ENCODE measurements at regions not wholly inside any gene's neighbourhood (a gene's known extent, or its start where the extent isn't known, plus 50 kb on each side); places are given as distances from the start of the nearest gene placed in this dataset.

- no peak overlapping the region for H3K4me3 ChIP-seq (replicated peaks in 1 of 2; ENCODE audit: low read depth in 1 of 2, low read length in 2 of 2)
- H3K4me1 ChIP-seq (ENCODE audit: control insufficient read depth in 1 of 2, insufficient read depth in 2 of 2, low read length in 2 of 2): peaks cover 0 to 8% of the 10 kb centered on the region in 2 experiments; a peak in 1 of 4 replicates
- H2AFZ ChIP-seq (ENCODE audit: low read depth, low read length, poor library complexity, severe bottlenecking): no peak overlapping the region
- RAD21 ChIA-PET (ENCODE audit: low non-redundant PET in 1 of 2, low total read pairs in 2 of 2, uncharacterized antibody in 2 of 2, unreplicated experiment in 2 of 2): no interaction called here
- BruUV-seq (replicated peaks): no TSS peak
- intact Hi-C loops (cut with micrococcal nuclease): no loop called here
- no peaks in the 10 kb centered on the region for H3K27me3 ChIP-seq (ENCODE audit: insufficient read depth, low read length)
- no peaks in the 10 kb centered on the region for H3K9me2 ChIP-seq (ENCODE audit: insufficient read depth)
- DNase-seq (ENCODE audit: low read depth, low spot score): no peak
- TF ChIP-seq ZNF274 (IDR thresholded peaks at IDR 0.05; ENCODE audit: low read depth, low read length) (no peak), ZFX (IDR thresholded peaks at IDR 0.05) (no peak), RAD21 (IDR thresholded peaks at IDR 0.05; ENCODE audit: low read depth) (no peak), SIN3A (IDR thresholded peaks at IDR 0.05; ENCODE audit: low read depth) (no peak), FOSL1 (IDR thresholded peaks at IDR 0.05; ENCODE audit: low read depth) (no peak), TCF7L2 (IDR thresholded peaks at IDR 0.05; ENCODE audit: borderline replicate concordance, extremely low read depth, insufficient read depth, insufficient read length) (no peak), POLR2A (IDR thresholded peaks at IDR 0.05; ENCODE audit: borderline replicate concordance, extremely low read depth, insufficient read depth, insufficient read length) (no peak), SRF (IDR thresholded peaks at IDR 0.05; ENCODE audit: low read depth) (no peak), SP1 (IDR thresholded peaks at IDR 0.05; ENCODE audit: low read depth) (no peak), CBX3 (IDR thresholded peaks at IDR 0.05; ENCODE audit: low read depth) (no peak), JUND (IDR thresholded peaks at IDR 0.05) (no peak)
- no peaks in the 10 kb centered on the region for H3K79me2 ChIP-seq (ENCODE audit: insufficient read depth, low read length)
- no peak overlapping the region for H3K9ac ChIP-seq (ENCODE audit: low read length)
- CTCF ChIA-PET: no interaction called here
- no peak for ATAC-seq
- POLR2A ChIA-PET: no interaction called here
- no peaks in the 10 kb centered on the region for H3K36me3 ChIP-seq (ENCODE audit: control insufficient read depth in 1 of 2, insufficient read depth in 2 of 2, low read length in 2 of 2)
- no peaks in the 10 kb centered on the region for H3K9me3 ChIP-seq (ENCODE audit: control insufficient read depth in 1 of 2, insufficient read depth in 1 of 2, low read depth in 1 of 2, low read length in 2 of 2)
- no peak overlapping the region for H3K4me2 ChIP-seq (ENCODE audit: low read length)
- H3K27ac ChIP-seq (ENCODE audit: low read depth, low read length): no peak overlapping the region
- H4K20me1 ChIP-seq (ENCODE audit: insufficient read depth): no peaks in the 10 kb centered on the region
These were observed 122.2 kb downstream of the UNC5CL start for GRCh38 chr6:40916845-40917244.

DNA sequence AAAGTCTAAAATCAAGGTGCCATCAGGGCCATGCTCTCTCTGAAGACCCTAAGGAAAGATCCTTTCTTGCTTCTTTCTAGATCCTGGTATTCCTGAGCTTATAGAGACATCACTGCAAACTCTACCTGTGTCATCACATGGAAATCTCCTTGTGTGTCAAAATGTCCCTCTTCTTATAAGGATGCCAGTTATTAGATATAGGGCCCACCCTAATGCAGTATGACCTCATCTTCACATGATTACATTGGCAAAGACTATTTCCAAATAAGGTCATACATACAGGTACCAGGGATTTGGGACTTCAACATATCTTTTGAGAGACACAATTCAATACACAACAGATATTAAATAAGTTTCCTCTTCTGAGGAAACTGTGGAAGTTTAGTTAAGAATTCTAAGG, 123.9 kb downstream of the UNC5CL start:
- BruUV-seq (replicated peaks): no TSS peak
- TF ChIP-seq EZH2phosphoT487 (IDR thresholded peaks at IDR 0.05; ENCODE audit: borderline replicate concordance) (no peak), ELF1 (IDR thresholded peaks at IDR 0.05; ENCODE audit: borderline replicate concordance, low read depth) (no peak), FOSL1 (IDR thresholded peaks at IDR 0.05; ENCODE audit: low read depth) (no peak), MAX (IDR thresholded peaks at IDR 0.05) (no peak), ZBTB33 (IDR thresholded peaks at IDR 0.05; ENCODE audit: extremely low read depth, insufficient replicate concordance, low read length) (no peak), REST (IDR thresholded peaks at IDR 0.05; ENCODE audit: low read depth) (no peak), EZH2 (IDR thresholded peaks at IDR 0.05) (no peak), CBX3 (IDR thresholded peaks at IDR 0.05; ENCODE audit: low read depth) (no peak), CEBPB (IDR thresholded peaks at IDR 0.05; ENCODE audit: low read depth) (no peak)

More for the DNA sequence above, 123.9 kb downstream of the UNC5CL start:
- Histone ChIP-seq H3K27me3 (ENCODE audit: insufficient read depth, low read length) (no peaks in the 10 kb centered on the region), H3K9ac (ENCODE audit: low read length) (no peak overlapping the region), H4K20me1 (ENCODE audit: insufficient read depth) (no peaks in the 10 kb centered on the region), H3K4me3 (replicated peaks in 1 of 2; ENCODE audit: low read depth in 1 of 2, low read length in 2 of 2) (no peak overlapping the region), H3K9me3 (ENCODE audit: control insufficient read depth in 1 of 2, insufficient read depth in 1 of 2, low read depth in 1 of 2, low read length in 2 of 2) (no peaks in the 10 kb centered on the region), H3K9me2 (ENCODE audit: insufficient read depth) (no peaks in the 10 kb centered on the region), H3K79me2 (ENCODE audit: insufficient read depth, low read length) (no peaks in the 10 kb centered on the region), H3K4me1 (ENCODE audit: control insufficient read depth in 1 of 2, insufficient read depth in 2 of 2, low read length in 2 of 2) (peaks cover 0 to 3% of the 10 kb centered on the region in 2 experiments; a peak in 1 of 4 replicates), H3K27ac (ENCODE audit: low read depth, low read length) (no peak overlapping the region), H2AFZ (ENCODE audit: low read depth, low read length, poor library complexity, severe bottlenecking) (no peak overlapping the region), H3K4me2 (ENCODE audit: low read length) (no peak overlapping the region), H3K36me3 (ENCODE audit: control insufficient read depth in 1 of 2, insufficient read depth in 2 of 2, low read length in 2 of 2) (no peaks in the 10 kb centered on the region)
- intact Hi-C loops (cut with micrococcal nuclease): no loop called here
- RAD21 ChIA-PET (ENCODE audit: low non-redundant PET in 1 of 2, low total read pairs in 2 of 2, uncharacterized antibody in 2 of 2, unreplicated experiment in 2 of 2): no interaction called here
- no peak for ATAC-seq
- no peak for DNase-seq (ENCODE audit: low read depth, low spot score)
- CTCF ChIA-PET: no interaction called here
- POLR2A ChIA-PET: no interaction called here

All from HCT116 (cell line).